ENCODE measurements at regions not wholly inside any gene's neighbourhood (a gene's known extent, or its start where the extent isn't known, plus 50 kb on each side); places are given as distances from the start of the nearest gene placed in this dataset.

DNA sequence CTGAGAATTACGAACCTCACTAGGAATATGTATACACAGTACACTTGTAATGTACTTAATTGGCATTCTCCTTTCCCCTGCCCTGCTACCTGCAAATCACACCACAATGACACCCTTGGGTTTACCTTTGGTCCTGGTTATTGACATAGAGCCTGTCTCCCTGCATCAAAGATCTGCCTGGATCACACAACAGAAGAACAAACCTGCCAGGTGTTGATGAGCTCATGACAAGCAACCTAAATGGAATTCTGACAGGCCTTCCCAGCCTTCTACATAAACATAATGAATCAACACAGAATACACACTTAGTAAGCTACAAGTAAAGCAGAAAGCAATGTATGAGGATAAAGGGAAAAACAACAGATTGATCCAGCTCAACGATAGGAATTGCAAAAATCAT is 95.6 kb downstream of the HDGFL1 start:
- POLR2A ChIA-PET = no interaction called here
- H3K4me2 ChIP-seq (ENCODE audit: low read depth, low read length) = no peak overlapping the region
- peaks cover 94% of the 10 kb centered on the region for H3K9me3 ChIP-seq (ENCODE audit: low read length)
- ATAC-seq = no peak
- no peak for FAIRE-seq
- no peak for TF ChIP-seq ELF1 (CRISPR knock-in tag; IDR thresholded peaks at IDR 0.05)
- no peak for TF ChIP-seq RBM22 (optimal IDR thresholded peaks at IDR 0.05; ENCODE audit: low read length)
- no peak for TF ChIP-seq ZNF792 (CRISPR knock-in tag; IDR thresholded peaks at IDR 0.05)
- TF ChIP-seq ZNF136 (CRISPR knock-in tag; IDR thresholded peaks at IDR 0.05; ENCODE audit: low read depth) = no peak
- no peak for TF ChIP-seq GATAD1 (CRISPR knock-in tag; IDR thresholded peaks at IDR 0.05)
- TF ChIP-seq ZZZ3 (CRISPR knock-in tag; IDR thresholded peaks at IDR 0.05; ENCODE audit: borderline replicate concordance) = no peak
- TF ChIP-seq BORCS8-MEF2B (CRISPR knock-in tag; IDR thresholded peaks at IDR 0.05) = no peak
- TF ChIP-seq ZBTB3 (CRISPR knock-in tag; IDR thresholded peaks at IDR 0.05; ENCODE audit: borderline replicate concordance, low read depth) = no peak
- no peak for TF ChIP-seq ETV6 (CRISPR knock-in tag; conservative IDR thresholded peaks at IDR 0.05)
- no peak for TF ChIP-seq ZNF333 (CRISPR knock-in tag; IDR thresholded peaks at IDR 0.05; ENCODE audit: borderline replicate concordance)
- no peak for TF ChIP-seq POLR2G (IDR thresholded peaks at IDR 0.05; ENCODE audit: low read depth, low read length)
- TF ChIP-seq ZNF816 (CRISPR knock-in tag; IDR thresholded peaks at IDR 0.05; ENCODE audit: borderline replicate concordance) = no peak
- TF ChIP-seq, protein P1, sequence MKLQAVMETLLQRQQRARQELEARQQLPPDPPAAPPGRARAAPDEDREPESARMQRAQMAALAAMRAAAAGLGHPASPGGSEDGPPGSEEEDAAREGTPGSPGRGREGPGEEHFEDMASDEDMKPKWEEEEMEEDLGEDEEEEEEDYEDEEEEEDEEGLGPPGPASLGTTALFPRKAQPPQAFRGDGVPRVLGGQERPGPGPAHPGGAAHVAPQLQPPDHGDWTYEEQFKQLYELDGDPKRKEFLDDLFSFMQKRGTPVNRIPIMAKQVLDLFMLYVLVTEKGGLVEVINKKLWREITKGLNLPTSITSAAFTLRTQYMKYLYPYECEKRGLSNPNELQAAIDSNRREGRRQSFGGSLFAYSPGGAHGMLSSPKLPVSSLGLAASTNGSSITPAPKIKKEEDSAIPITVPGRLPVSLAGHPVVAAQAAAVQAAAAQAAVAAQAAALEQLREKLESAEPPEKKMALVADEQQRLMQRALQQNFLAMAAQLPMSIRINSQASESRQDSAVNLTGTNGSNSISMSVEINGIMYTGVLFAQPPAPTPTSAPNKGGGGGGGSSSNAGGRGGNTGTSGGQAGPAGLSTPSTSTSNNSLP (IDR thresholded peaks at IDR 0.05; ENCODE audit: low read depth, low read length) = no peak
- no peak for TF ChIP-seq ZNF567 (CRISPR knock-in tag; IDR thresholded peaks at IDR 0.05; ENCODE audit: borderline replicate concordance)
- no peak for TF ChIP-seq ZNF644 (CRISPR knock-in tag; IDR thresholded peaks at IDR 0.05; ENCODE audit: low read depth)
- H3K79me2 ChIP-seq (ENCODE audit: insufficient read depth, low read length) = no peaks in the 10 kb centered on the region
- intact Hi-C loops (cut with micrococcal nuclease; ENCODE audit: unreplicated experiment) (no loop called here), in situ Hi-C loops (cut with HindIII; ENCODE audit: extremely low pct_ligation_motif_present, low pct_unique_long_range_greater_than_20kb) (no loop called here)
- H3K27me3 ChIP-seq (ENCODE audit: control insufficient read depth in 1 of 2, insufficient read depth in 2 of 2, low read length in 2 of 2) = no peaks in the 10 kb centered on the region
- no peaks in the 10 kb centered on the region for H3K4me1 ChIP-seq (ENCODE audit: insufficient read depth, low read length)
- WGBS (ENCODE audit: low lambda C conversion rate) = 6% methylated on average over 2 of the region's 2 CpGs
- no peaks in the 10 kb centered on the region for H3K36me3 ChIP-seq (replicated peaks in 1 of 2; ENCODE audit: control insufficient read depth in 1 of 2, insufficient read depth in 2 of 2, low read length in 2 of 2)
- no peak overlapping the region for H3K4me3 ChIP-seq (replicated peaks in 1 of 3; ENCODE audit: insufficient read depth in 1 of 3, low read depth in 2 of 3, low read length in 3 of 3)
- no TSS peak for BruUV-seq (replicated peaks)
- H3K9ac ChIP-seq (ENCODE audit: insufficient read depth, low read depth, low read length) = no peak overlapping the region
- no peak overlapping the region for H2AFZ ChIP-seq (ENCODE audit: low read length)
- DNase-seq (ENCODE audit: low spot score) = no peak
- H3K27ac ChIP-seq (ENCODE audit: extremely low read length, insufficient read depth, low read length) = no peak overlapping the region
- CTCF ChIA-PET (ENCODE audit: low intra/inter-chr PET ratio, low total read pairs) = no interaction called here
- H4K20me1 ChIP-seq (ENCODE audit: insufficient read depth, low read length) = no peaks in the 10 kb centered on the region

Data from HepG2 (cell line).